Heart right ventricle (tissue), 16 donors: ENCODE measurements at regions not wholly inside any gene's neighbourhood (a gene's known extent, or its start where the extent isn't known, plus 50 kb on each side); places are given as distances from the start of the nearest gene placed in this dataset.
"Not testable (repeated sequence)": the region's sequence is repeated elsewhere in the genome, so short reads cannot be mapped to it uniquely, and the experiment has no call there.

Experiments used
- ATAC-seq, 8 donors: fragments of 200-7000 bp; cut with Tn5 transposase; one replicate each; pipeline ENCODE4 v1.9.1; 2020; ENCODE audit warnings: mild to moderate bottlenecking in 8 of 8, moderate library complexity in 8 of 8, moderate number of reproducible peaks in 1 of 8
- DNase-seq, 2 donors: peaks; one replicate each; pipeline ENCODE4 v3.0.0-alpha.2; 2020
- H3K27ac ChIP-seq, 10 donors: fragments of 200-600 bp; sonication (generic) in 2 of 10; one replicate each; pipeline versions ENCODE4 v1.5.0 to v1.8.0; 2020 to 2022; ENCODE audit warnings: mild to moderate bottlenecking in 3 of 10
- H3K27me3 ChIP-seq, 7 donors: fragments of 200-600 bp; one replicate each; pipeline ENCODE4 v1.8.0; 2021 to 2022; ENCODE audit warnings: mild to moderate bottlenecking in 2 of 7
- H3K36me3 ChIP-seq, 9 donors: fragments of 200-600 bp; sonication (generic) in 1 of 9; one replicate each; pipeline versions ENCODE4 v1.5.0 to v1.8.0; 2020 to 2022; ENCODE audit warnings: mild to moderate bottlenecking in 2 of 9
- H3K4me1 ChIP-seq, 9 donors: fragments of 200-600 bp; sonication (generic) in 1 of 9; one replicate each; pipeline versions ENCODE4 v1.5.0 to v1.8.0; 2020 to 2022; ENCODE audit warnings: mild to moderate bottlenecking in 4 of 9
- H3K4me3 ChIP-seq, 10 donors: fragments of 200-600 bp; sonication (generic) in 2 of 10; one replicate each; pipeline versions ENCODE4 v1.5.0 to v1.8.0; 2020 to 2022; ENCODE audit warnings: mild to moderate bottlenecking in 7 of 10, moderate library complexity in 2 of 10
- H3K9me3 ChIP-seq, 11 donors: fragments of 200-600 bp in 10 of 11; sonication (generic) in 2 of 11; one replicate each; pipeline versions ENCODE4 v1.5.0 to v1.8.0; 2013 to 2022; ENCODE audit warnings: mild to moderate bottlenecking in 2 of 11, control low read depth in 1 of 11, moderate library complexity in 1 of 11
- WGBS, 2 donors: extraction: QIAGEN DNeasy Blood & Tissue Kit; methylation state at CpG; one replicate each; pipeline ENCODE4 v1.1.7; 2013; ENCODE audit warnings: inconsistent platforms in 1 of 2; 5-methylcytosine and 5-hydroxymethylcytosine counted together
- intact Hi-C, 10 donors: fragments of 100-400 bp; cut with DNase I; formaldehyde crosslinking; loops; one replicate each; pipeline versions ENCODE4 v1.11.1 to v1.14.2; 2022
- TF ChIP-seq, protein P1 (sequence below), 9 donors: fragments of 200-600 bp; sonication (generic) in 2 of 9; IDR thresholded peaks; one replicate each; pipeline versions ENCODE4 v1.5.0 to v1.8.0; 2021 to 2022; ENCODE audit warnings: antibody characterized with exemption in 9 of 9, mild to moderate bottlenecking in 5 of 9, moderate library complexity in 1 of 9
- donor health status: Arrhythmogenic right ventricular cardiomyopathy.
- donor health status: ischemic (EF 13 %, LVEDD 7.1; RV severe dilation, severe dysfunction).
- donor health status: healthy with polysubstance abuse.
- donor health status: DM: no; HTN: yes; CAD: no.
- donor health status: DM: no; HTN: no; CAD: no.
- donor health status: ischemic (EF 25% LVEDD 6.9; RV normal size, moderate dysfunction).
- donor health status: ischemic (EF 25% LVEDD 5.7; RV mildly dilated, moderate dysfunction).
- donor health status: healthy.
- donor health status: DM: yes; HTN: yes; CAD: no.
- donor health status: Ischemic cardiomyopathy.
- donor health status: ischemic (EF 35%, LVEDD 5.7; RV mildly dilated, moderate dysfunction).
- donor health status: nonischemic (EF 11% LVEDD 7.7; RV severe dilation, severe dysfunction).
- donor health status: DM: yes; HTN: yes; CAD: no.
- donor health status: PGD.
- donor health status: ischemic (EF 29% LVEDD 5.4; RV normal size, mild dysfunction).
- donor health status: nonischemic (EF 23%, LVEDD 6.1; RV moderate dilation, normal function).

DNA sequence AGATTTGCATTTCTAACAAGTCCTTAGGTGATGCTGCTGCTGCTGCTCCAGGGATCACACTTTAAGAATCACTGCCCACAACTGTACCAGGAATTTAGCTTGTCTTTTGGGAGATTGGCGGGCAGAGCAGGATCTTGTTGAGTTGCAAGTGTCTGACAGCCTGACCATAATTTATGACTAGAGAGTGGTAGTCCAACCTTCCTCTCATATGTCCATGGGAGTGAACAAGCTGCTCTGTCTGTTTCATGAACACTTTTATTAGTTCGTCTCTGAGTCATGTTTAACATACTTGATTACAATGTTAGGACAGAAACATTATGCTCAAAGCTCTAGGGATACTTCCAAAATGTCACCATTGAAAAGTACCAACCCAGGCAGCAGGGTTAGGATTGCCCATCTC, 169.6 kb downstream of the TGFB2 start:
- Histone ChIP-seq H3K27ac (no peak overlapping the region), H3K9me3 (no peaks in the 10 kb centered on the region), H3K4me1 (peaks cover 0 to 5% (median 0%) of the 10 kb centered on the region in 9 donors), H3K36me3 (no peaks in the 10 kb centered on the region), H3K27me3 (no peaks in the 10 kb centered on the region), H3K4me3 (no peak overlapping the region)
- TF ChIP-seq, protein P1, sequence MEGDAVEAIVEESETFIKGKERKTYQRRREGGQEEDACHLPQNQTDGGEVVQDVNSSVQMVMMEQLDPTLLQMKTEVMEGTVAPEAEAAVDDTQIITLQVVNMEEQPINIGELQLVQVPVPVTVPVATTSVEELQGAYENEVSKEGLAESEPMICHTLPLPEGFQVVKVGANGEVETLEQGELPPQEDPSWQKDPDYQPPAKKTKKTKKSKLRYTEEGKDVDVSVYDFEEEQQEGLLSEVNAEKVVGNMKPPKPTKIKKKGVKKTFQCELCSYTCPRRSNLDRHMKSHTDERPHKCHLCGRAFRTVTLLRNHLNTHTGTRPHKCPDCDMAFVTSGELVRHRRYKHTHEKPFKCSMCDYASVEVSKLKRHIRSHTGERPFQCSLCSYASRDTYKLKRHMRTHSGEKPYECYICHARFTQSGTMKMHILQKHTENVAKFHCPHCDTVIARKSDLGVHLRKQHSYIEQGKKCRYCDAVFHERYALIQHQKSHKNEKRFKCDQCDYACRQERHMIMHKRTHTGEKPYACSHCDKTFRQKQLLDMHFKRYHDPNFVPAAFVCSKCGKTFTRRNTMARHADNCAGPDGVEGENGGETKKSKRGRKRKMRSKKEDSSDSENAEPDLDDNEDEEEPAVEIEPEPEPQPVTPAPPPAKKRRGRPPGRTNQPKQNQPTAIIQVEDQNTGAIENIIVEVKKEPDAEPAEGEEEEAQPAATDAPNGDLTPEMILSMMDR (IDR thresholded peaks at IDR 0.05), result no peak
- ATAC-seq, result no peak
- DNase-seq, result no peak
- intact Hi-C loops, result loop anchor here in 3 of 10 donors (5.0 to 10.0 kb wide), 3 partner anchors 147 to 550 kb away; partner anchors contain the start of gene TGFB2 (in 1 of the 3)
- WGBS, 2 donors, result 93 to 98% methylated on average over 2 of the region's 2 CpGs

DNA sequence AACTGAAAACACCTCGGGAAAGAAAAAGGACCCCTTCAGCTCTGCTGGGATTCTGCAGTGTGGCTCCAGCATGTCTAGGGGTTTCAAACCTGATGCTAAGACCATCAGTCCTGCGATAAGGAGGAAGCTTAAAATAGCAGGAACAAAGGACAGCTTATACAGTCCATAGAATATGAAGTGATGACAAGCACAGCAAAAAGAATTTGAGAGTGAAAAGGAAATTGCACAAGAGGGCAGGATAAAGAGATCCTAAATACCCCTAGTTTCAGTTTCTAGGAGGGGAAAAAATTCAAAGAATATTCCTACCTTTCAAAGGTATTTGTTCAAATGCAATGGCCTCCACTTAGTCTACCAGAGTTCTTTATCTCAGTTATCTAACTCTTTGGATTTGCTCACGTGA, 171.4 kb downstream of the TGFB2 start:
- TF ChIP-seq, protein P1 (IDR thresholded peaks at IDR 0.05), result no peak
- ATAC-seq (no peak), DNase-seq (no peak)
- H3K9me3 ChIP-seq, result no peaks in the 10 kb centered on the region
- intact Hi-C loops, result loop anchor here in 3 of 10 donors (5.0 to 10.0 kb wide), 3 partner anchors 149 to 548 kb away; partner anchors contain the start of gene TGFB2 (in 1 of the 3)
- peaks cover 0 to 5% (median 0%) of the 10 kb centered on the region in 9 donors for H3K4me1 ChIP-seq
- H3K36me3 ChIP-seq, result no peaks in the 10 kb centered on the region
- no peak overlapping the region for H3K4me3 ChIP-seq
- 33 to 52% methylated on average over 3 of the region's 3 CpGs for WGBS, 2 donors
- no peaks in the 10 kb centered on the region for H3K27me3 ChIP-seq
- H3K27ac ChIP-seq, result no peak overlapping the region

DNA sequence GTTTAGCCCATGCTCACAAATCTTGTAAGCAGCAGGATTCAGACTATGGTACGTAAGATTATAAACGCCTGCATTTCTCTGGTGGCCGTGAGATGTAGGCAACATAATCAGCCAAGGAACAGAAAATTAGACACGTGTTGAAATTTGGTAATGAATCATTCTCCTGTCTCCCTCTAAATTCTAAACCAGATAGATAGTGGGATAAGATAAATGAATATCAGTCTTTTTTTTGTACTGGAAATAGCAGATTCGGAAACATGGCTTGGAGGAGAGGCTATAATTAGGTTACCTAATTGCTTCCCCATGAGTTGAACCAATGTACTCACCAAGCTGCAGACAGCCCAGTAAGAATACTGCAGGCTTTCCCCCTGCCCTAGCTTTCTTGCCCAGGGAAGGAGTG, 172.3 kb downstream of the TGFB2 start:
- intact Hi-C loops, result loop anchor here in 3 of 10 donors (5.0 to 10.0 kb wide), 3 partner anchors 150 to 547 kb away; partner anchors contain the start of gene TGFB2 (in 1 of the 3)

DNA sequence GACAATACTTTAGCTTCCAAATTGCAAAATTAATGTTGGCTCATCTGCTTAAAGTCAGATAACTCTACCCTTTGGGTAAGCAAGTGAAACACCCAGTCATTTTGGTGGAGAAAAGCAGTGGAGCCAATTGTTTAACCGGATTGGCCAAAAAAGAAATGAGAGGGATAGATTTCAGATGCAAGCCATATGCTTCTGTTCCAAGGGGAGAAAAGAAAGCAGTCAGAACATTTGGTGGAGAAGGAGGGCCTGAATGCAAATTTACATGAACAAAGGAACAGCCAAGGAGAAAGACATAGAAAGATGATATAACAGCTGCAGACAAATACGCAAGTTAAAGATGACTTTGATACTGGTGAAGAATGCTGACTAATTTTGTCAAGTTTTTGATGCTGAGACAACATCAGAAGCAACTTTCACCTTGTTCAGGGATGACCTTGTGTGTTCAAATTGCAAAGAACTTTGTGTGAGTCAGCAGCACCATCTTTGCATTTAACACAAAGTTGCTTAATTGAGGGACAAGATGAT, 173.1 kb downstream of the TGFB2 start:
- H3K4me3 ChIP-seq, result no peak overlapping the region
- ATAC-seq (no peak), DNase-seq (no peak)
- no peak overlapping the region for H3K27ac ChIP-seq
- TF ChIP-seq, protein P1 (IDR thresholded peaks at IDR 0.05), result no peak
- intact Hi-C loops, result loop anchor here in 3 of 10 donors (5.0 to 10.0 kb wide), 3 partner anchors 151 to 547 kb away; partner anchors contain the start of gene TGFB2 (in 1 of the 3)
- no peaks in the 10 kb centered on the region for H3K36me3 ChIP-seq
- peaks cover 0 to 5% (median 0%) of the 10 kb centered on the region in 9 donors for H3K4me1 ChIP-seq
- no peaks in the 10 kb centered on the region for H3K9me3 ChIP-seq
- no peaks in the 10 kb centered on the region for H3K27me3 ChIP-seq
- WGBS, 2 donors, result 91 to 92% methylated on average over 2 of the region's 2 CpGs

More for the DNA sequence above, 172.3 kb downstream of the TGFB2 start:
- 58 to 70% methylated on average over 5 of the region's 5 CpGs for WGBS, 2 donors
- Histone ChIP-seq H3K27ac (no peak overlapping the region), H3K27me3 (no peaks in the 10 kb centered on the region), H3K4me3 (no peak overlapping the region), H3K36me3 (no peaks in the 10 kb centered on the region), H3K4me1 (peaks cover 0 to 5% (median 0%) of the 10 kb centered on the region in 9 donors), H3K9me3 (no peaks in the 10 kb centered on the region)
- DNase-seq, result no peak
- TF ChIP-seq, protein P1 (IDR thresholded peaks at IDR 0.05), result no peak
- no peak for ATAC-seq

DNA sequence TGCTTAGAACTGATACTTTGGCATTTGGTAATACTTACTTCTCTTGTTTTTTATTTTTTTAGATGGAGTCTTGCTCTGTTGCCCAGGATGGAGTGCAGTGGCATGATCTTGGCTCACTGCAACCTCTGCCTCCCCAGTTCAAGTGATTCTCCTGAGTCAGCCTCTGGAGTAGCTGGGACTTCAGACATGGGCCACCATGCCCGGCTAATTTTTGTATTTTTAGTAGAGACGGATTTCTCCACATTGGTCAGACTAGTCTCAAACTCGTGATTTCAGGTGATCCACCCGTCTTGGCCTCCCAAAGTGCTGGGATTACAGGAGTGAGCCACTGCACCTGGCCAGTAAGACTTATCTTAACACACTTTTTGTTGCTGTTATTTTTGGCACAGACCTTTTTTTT, 175.5 kb downstream of the TGFB2 start:
- WGBS, 2 donors, result 94% methylated on average over 4 of the region's 4 CpGs
- not testable (repeated sequence) for H3K9me3 ChIP-seq, H3K4me1 ChIP-seq, ATAC-seq, H3K36me3 ChIP-seq, H3K4me3 ChIP-seq, H3K27ac ChIP-seq, DNase-seq, H3K27me3 ChIP-seq
- intact Hi-C loops, result loop anchor here in 8 of 10 donors (5.0 to 10.0 kb wide), 4 partner anchors 173 to 186 kb away; partner anchors contain the start of gene TGFB2 (in 3 of the 8)
